C4-2B (cell line): ENCODE measurements at regions not wholly inside any gene's neighbourhood (a gene's known extent, or its start where the extent isn't known, plus 50 kb on each side); places are given as distances from the start of the nearest gene placed in this dataset.

Source experiments
- H3K27ac ChIP-seq: fragments of 450-650 bp; 2 replicates; pipeline ENCODE4 v1.5.1; 2017
- CTCF ChIP-seq: fragments of 450-650 bp; conservative IDR thresholded peaks from 2 replicates; pipeline ENCODE4 v1.5.1; 2017; ENCODE audit warnings: mild to moderate bottlenecking
- ZFX ChIP-seq: fragments of 450-650 bp; IDR thresholded peaks from 2 replicates; pipeline ENCODE4 v1.6.1; 2017

- no peak for TF ChIP-seq CTCF
- TF ChIP-seq ZFX = no peak
- no peak overlapping the region for H3K27ac ChIP-seq
These were observed 512.5 kb downstream of the PLCL1 start for GRCh38 chr2:198316852-198317396.

GRCh38 chr2:198315791-198316630 is 511.6 kb downstream of the PLCL1 start:
- no peak overlapping the region for H3K27ac ChIP-seq
- TF ChIP-seq ZFX (no peak), CTCF (no peak)

- H3K27ac ChIP-seq = no peak overlapping the region
These were observed 510.3 kb downstream of the PLCL1 start for GRCh38 chr2:198314559-198315153.

GRCh38 chr2:198312596-198313483 is 508.4 kb downstream of the PLCL1 start:
- no peak overlapping the region for H3K27ac ChIP-seq
- TF ChIP-seq ZFX (no peak), CTCF (no peak)

More at GRCh38 chr2:198314559-198315153, 510.3 kb downstream of the PLCL1 start:
- peak; percentile 74 for TF ChIP-seq CTCF
- TF ChIP-seq ZFX = no peak

- H3K27ac ChIP-seq = no peak overlapping the region
- TF ChIP-seq CTCF (no peak), ZFX (no peak)
These were observed 506.6 kb downstream of the PLCL1 start for GRCh38 chr2:198311020-198311419.

GRCh38 chr2:198309673-198310280 is 505.4 kb downstream of the PLCL1 start:
- TF ChIP-seq ZFX (no peak), CTCF (peak; percentile 92)

More at GRCh38 chr2:198309673-198310280, 505.4 kb downstream of the PLCL1 start:
- no peak overlapping the region for H3K27ac ChIP-seq
